ENCODE measurements at regions not wholly inside any gene's neighbourhood (a gene's known extent, or its start where the extent isn't known, plus 50 kb on each side); places are given as distances from the start of the nearest gene placed in this dataset.

DNA sequence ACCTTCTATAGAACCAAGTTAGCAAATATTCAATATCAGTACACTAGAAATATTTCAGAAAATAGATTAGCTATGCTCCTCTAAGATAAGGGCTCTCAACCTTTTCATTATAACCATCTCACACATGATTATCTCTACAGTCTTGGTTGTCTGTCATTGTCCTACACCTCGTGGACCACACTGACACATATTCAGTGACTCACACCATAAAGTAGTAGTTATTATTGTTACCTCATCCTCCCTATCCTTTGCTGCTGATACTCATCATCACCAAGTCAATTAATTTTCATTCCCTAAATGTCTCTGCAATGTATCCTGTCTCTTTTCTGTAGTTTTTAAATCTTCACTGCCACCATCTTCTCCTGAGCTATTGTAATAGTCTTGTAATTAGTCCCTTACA lies 1309.2 kb upstream of the C9orf72 start:
- DNase-seq, result no peak

- DNase-seq, result no peak
Measured at GRCh38 chr9:28883234-28883633, 1310.0 kb upstream of the C9orf72 start.

- no peak for DNase-seq
Measured at GRCh38 chr9:28887188-28887884, 1314.1 kb upstream of the C9orf72 start.

GRCh38 chr9:28888806-28889205 lies 1315.5 kb upstream of the C9orf72 start:
- no peak for DNase-seq

- DNase-seq, result no peak
Measured at GRCh38 chr9:28892538-28892937, 1319.3 kb upstream of the C9orf72 start.

DNA sequence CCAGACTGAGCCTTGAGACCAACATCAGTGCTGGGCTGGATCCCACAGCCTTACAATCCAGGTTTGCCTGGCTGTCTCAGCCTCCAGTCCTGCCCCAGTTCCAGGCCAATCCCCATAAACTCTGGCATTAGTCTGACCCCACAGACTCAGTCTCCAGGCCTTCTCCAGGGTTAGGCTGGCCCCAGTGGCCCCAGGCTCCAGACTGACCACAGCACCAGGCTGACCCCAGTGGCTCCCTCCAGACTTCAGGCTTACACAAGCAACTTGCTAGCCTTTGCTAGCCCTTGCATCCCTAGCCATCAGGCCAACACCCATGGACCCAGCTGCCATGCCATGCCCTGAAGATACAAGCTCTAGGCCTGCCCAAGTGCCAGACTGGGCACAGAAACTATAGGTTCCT lies 1326.0 kb upstream of the C9orf72 start:
- DNase-seq, result no peak

- no peak for DNase-seq
Measured at GRCh38 chr9:28899926-28900325, 1326.6 kb upstream of the C9orf72 start.

- no peak for DNase-seq
Measured at GRCh38 chr9:28900406-28900805, 1327.1 kb upstream of the C9orf72 start.

DNA sequence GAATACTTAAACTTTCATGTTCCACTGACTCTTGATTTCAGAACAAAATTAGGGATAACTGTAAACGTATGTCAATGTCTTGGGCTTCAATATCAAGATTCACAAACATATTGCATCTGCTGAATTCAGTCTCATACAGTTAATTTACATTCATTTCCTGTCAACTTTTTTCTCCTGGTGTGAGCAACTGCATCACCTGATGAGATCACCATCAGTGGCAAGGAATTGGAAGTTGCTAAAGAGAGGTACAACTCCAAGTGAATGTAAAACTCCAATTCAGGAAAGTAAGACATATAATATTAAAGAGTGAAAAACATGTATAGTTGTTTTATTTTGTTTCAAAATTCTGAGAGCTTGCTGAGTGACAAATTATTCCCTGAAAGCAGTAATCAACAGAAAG lies 1336.2 kb upstream of the C9orf72 start:
- DNase-seq, result no peak

GRCh38 chr9:28912621-28913020 lies 1339.3 kb upstream of the C9orf72 start:
- DNase-seq, result no peak

DNA sequence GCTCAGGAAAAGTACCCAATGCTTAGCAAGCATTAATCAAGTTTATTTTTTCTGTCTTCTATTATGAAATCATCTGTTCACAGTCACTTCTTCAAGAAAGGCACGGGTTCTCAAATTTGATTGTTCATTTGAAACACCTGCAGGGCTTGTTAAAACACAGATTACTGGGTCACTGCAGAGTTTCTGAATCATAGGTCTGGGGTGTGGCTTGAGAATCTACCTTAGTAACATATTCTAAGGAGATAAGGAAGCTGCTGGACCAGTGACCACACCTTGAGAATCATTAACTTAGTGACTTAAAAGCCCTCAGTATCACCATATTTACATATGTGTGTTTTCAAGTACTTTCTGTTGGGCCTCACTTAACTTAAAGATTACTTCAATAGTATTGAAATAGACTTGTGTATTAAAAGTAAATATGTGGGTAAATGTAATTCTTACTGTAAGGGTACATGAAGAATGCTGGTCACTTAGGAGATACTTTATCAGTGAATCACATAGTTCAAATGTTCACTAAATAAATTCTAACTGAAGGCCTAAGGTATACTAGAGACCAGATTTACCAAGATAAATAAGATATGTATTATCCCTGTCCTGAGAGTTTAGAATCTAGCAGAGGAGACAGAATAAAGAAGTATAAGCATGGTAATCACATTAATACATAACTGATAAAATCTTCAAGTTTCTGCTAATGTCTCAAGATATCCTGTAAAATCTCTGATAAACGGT lies 1342.1 kb upstream of the C9orf72 start:
- DNase-seq, result no peak

DNA sequence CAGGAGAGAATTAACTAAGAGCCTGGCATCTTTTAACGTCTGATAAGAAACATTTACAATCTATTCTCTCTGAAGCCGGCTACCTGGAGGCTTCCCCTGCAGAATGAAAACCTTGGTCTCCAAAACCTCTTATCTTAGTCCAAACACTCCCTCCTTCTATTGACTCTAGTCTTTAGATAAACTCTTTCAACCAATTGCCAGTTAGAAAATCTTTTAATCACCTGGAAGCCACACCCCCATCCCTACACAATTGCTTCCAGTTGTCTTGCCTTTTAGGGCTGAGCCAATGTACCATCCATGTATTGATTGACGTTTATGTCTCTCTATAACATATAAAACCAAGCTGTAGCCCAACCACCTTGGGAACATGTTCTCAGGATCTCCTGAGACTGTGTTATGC lies 1343.1 kb upstream of the C9orf72 start:
- no peak for DNase-seq

GRCh38 chr9:28921857-28922500 lies 1348.7 kb upstream of the C9orf72 start:
- DNase-seq, result no peak

DNA sequence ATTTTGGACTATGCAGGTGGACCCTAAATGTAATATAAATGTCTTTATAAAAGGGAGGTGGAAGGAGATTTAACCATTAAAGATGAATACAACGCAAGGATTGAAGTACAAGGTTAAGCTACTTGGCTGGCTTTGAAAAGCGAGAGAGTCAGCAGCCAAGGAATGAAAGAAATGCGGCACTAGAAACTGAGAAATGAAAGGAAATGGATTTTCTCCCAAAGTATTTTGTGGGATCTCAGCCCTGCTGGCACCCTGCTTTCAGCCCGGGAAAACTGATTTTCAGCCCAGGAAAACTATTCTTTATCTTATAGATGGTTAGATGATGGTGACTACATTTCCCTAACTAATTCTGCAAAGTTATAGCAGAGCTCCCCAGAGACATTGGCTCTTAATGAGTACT lies 1349.6 kb upstream of the C9orf72 start:
- DNase-seq, result no peak

- no peak for DNase-seq
Measured at GRCh38 chr9:28923351-28923750, 1350.1 kb upstream of the C9orf72 start.

DNA sequence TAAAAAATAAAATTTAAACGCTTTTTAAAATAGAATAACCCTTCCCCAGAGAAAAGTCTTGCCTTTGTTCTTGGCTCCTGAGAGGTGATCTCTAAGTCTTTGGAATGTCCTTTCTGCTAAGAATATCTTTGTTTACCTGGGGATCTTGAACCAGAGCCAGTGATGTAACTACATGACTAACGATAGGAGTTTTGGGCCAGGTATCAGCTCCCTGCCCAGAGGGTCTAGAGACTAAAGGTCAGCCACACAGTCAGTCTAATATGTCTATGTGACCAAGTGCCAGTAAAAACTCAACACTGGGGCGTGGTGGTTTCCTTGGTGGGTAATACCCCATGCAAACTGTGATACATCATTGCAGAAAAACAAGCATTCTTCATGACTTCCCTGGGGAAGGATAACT lies 1351.9 kb upstream of the C9orf72 start:
- no peak for DNase-seq

- DNase-seq, result no peak
Measured at GRCh38 chr9:28926306-28926705, 1353.0 kb upstream of the C9orf72 start.

GRCh38 chr9:28927691-28928090 lies 1354.4 kb upstream of the C9orf72 start:
- no peak for DNase-seq

- no peak for DNase-seq
Measured at GRCh38 chr9:28929433-28929832, 1356.2 kb upstream of the C9orf72 start.

DNA sequence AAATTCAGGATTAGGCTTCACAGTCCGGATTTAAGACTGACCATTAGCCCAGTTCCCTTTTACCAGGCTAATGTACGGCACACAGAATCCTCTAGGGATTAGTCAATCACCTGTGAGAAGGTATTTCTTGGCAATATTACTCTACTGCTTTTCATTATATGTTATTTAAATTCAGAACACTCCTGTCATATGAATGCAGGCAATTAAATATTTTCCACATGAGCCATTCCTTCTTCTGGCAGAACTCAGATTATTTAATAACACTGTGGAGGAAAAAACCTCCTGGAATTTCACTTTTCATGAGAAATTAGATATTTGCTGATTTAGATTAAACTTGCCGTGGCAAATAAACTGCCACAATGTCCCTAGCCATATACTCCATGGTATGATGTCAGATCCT lies 1357.5 kb upstream of the C9orf72 start:
- no peak for DNase-seq

- DNase-seq, result no peak
Measured at GRCh38 chr9:28934111-28934510, 1360.8 kb upstream of the C9orf72 start.

GRCh38 chr9:28938981-28939380 lies 1365.7 kb upstream of the C9orf72 start:
- DNase-seq, result no peak

DNA sequence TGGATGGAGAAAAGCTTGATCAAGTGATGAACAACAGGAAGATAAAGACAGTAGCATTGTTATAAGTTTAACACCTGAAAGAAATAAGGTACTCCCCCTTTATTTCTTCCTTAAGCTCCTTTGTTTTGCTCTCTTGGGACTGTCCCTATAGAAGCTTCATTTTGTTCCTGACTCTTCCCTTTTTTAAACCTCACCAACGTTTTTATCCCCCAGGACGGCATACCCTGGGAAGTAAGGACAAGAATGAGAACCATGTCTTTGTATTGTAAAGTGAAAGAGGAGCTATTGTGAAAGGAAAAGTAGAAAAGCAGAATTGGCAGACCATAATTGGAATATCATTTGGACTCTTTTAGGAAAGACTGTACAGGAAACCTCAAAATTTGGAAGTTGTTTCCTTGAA lies 1368.6 kb upstream of the C9orf72 start:
- no peak for DNase-seq

DNA sequence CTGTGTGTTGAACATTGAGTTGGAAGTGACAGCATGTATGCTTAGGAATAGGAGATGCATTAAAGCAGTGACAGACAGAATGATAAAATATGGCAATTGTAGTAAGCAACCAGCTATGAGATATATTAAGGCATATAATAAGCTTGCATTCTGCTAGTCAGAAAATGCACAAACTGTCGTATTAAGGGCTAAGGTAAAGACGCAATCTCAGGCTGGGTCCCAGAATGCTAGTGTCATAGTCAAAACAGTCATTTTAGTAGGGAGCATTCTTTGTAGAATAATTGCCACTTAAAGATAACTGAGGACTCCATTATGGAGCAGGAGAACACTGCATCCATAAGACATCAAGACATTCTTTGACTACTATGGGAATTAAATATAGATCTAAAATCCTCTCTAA lies 1369.7 kb upstream of the C9orf72 start:
- DNase-seq, result no peak

Data from 8988T (cell line).